Hematopoietic multipotent progenitor cell (in vitro differentiated cells): ENCODE measurements at regions not wholly inside any gene's neighbourhood (a gene's known extent, or its start where the extent isn't known, plus 50 kb on each side); places are given as distances from the start of the nearest gene placed in this dataset.
"Not testable (repeated sequence)": the region's sequence is repeated elsewhere in the genome, so short reads cannot be mapped to it uniquely, and the experiment has no call there.

Experiments
- DNase-seq, 3 donors: peaks; one replicate each; pipeline ENCODE4 v3.0.0-alpha.2; 2011 to 2015; ENCODE audit warnings: low read depth in 2 of 3, low spot score in 2 of 3

- no peak for DNase-seq
These were observed 407.1 kb upstream of the KCNMB2 start for GRCh38 chr3:178129109-178129508.

GRCh38 chr3:178131801-178132200 is 404.4 kb upstream of the KCNMB2 start:
- DNase-seq, result no peak

GRCh38 chr3:178137206-178137605 is 399.0 kb upstream of the KCNMB2 start:
- no peak for DNase-seq

- no peak for DNase-seq
These were observed 398.4 kb upstream of the KCNMB2 start for GRCh38 chr3:178137831-178138230.

- no peak for DNase-seq
These were observed 397.1 kb upstream of the KCNMB2 start for GRCh38 chr3:178139116-178139515.

- DNase-seq, result no peak
These were observed 395.5 kb upstream of the KCNMB2 start for GRCh38 chr3:178140531-178141304.

GRCh38 chr3:178141305-178141684 is 394.9 kb upstream of the KCNMB2 start:
- DNase-seq, result not testable (repeated sequence)

- no peak for DNase-seq
These were observed 389.8 kb upstream of the KCNMB2 start for GRCh38 chr3:178146406-178146831.

- no peak for DNase-seq
These were observed 389.2 kb upstream of the KCNMB2 start for GRCh38 chr3:178147001-178147400.

- DNase-seq, result peak in 1 of 3 donors; percentile 10
These were observed 384.0 kb upstream of the KCNMB2 start for GRCh38 chr3:178152031-178152806.

- DNase-seq, result no peak
These were observed 383.2 kb upstream of the KCNMB2 start for GRCh38 chr3:178152988-178153387.

- DNase-seq, result peak in 1 of 3 donors; percentile 29
These were observed 380.7 kb upstream of the KCNMB2 start for GRCh38 chr3:178155521-178155920.

- peak in 2 of 3 donors; percentile 15 to 36 for DNase-seq
These were observed 379.9 kb upstream of the KCNMB2 start for GRCh38 chr3:178156301-178156700.

GRCh38 chr3:178159691-178160220 is 376.5 kb upstream of the KCNMB2 start:
- no peak for DNase-seq

- no peak for DNase-seq
These were observed 366.8 kb upstream of the KCNMB2 start for GRCh38 chr3:178169421-178169820.

GRCh38 chr3:178170698-178171535 is 365.3 kb upstream of the KCNMB2 start:
- DNase-seq, result peak in 2 of 3 donors; percentile 76 to 88

GRCh38 chr3:178172121-178172520 is 364.1 kb upstream of the KCNMB2 start:
- DNase-seq, result no peak

- DNase-seq, result no peak
These were observed 361.9 kb upstream of the KCNMB2 start for GRCh38 chr3:178174201-178174915.

- DNase-seq, result no peak
These were observed 355.1 kb upstream of the KCNMB2 start for GRCh38 chr3:178181088-178181487.

- DNase-seq, result no peak
These were observed 354.5 kb upstream of the KCNMB2 start for GRCh38 chr3:178181784-178182183.
